Astrocyte of the spinal cord (primary cell): ENCODE measurements at regions not wholly inside any gene's neighbourhood (a gene's known extent, or its start where the extent isn't known, plus 50 kb on each side); places are given as distances from the start of the nearest gene placed in this dataset.
A peak's percentile ranks its signal among the peaks of the same experiment; 100 is the strongest.
"Not testable (repeated sequence)": the region's sequence is repeated elsewhere in the genome, so short reads cannot be mapped to it uniquely, and the experiment has no call there.

Source experiments
- DNase-seq: peaks from one replicate; pipeline ENCODE4 v3.0.0; 2011; ENCODE audit warnings: low read depth, low spot score
- H3K4me3 ChIP-seq: 2 replicates; pipeline ENCODE4 v1.5.1; 2011; ENCODE audit warnings: low read depth, mild to moderate bottlenecking, low read length, moderate library complexity
- in situ Hi-C: cut with HindIII; loops from 2 replicates; pipeline ENCODE4 v1.10.0; 2017; ENCODE audit warnings: low sequenced_read_pairs
- TF ChIP-seq, protein P1 (sequence below): IDR thresholded peaks from 2 replicates; pipeline ENCODE4 v1.5.1; 2012; ENCODE audit warnings: low read depth, mild to moderate bottlenecking, low read length, inconsistent platforms

- in situ Hi-C loops = no loop called here
- no peak overlapping the region for H3K4me3 ChIP-seq
- DNase-seq = no peak
- TF ChIP-seq, protein P1, sequence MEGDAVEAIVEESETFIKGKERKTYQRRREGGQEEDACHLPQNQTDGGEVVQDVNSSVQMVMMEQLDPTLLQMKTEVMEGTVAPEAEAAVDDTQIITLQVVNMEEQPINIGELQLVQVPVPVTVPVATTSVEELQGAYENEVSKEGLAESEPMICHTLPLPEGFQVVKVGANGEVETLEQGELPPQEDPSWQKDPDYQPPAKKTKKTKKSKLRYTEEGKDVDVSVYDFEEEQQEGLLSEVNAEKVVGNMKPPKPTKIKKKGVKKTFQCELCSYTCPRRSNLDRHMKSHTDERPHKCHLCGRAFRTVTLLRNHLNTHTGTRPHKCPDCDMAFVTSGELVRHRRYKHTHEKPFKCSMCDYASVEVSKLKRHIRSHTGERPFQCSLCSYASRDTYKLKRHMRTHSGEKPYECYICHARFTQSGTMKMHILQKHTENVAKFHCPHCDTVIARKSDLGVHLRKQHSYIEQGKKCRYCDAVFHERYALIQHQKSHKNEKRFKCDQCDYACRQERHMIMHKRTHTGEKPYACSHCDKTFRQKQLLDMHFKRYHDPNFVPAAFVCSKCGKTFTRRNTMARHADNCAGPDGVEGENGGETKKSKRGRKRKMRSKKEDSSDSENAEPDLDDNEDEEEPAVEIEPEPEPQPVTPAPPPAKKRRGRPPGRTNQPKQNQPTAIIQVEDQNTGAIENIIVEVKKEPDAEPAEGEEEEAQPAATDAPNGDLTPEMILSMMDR = no peak
Observed at GRCh38 chr10:63675171-63675570, 154.0 kb downstream of the REEP3 start.

- TF ChIP-seq, protein P1 = no peak
- in situ Hi-C loops = no loop called here
- DNase-seq = no peak
- H3K4me3 ChIP-seq = no peak overlapping the region
Observed at GRCh38 chr10:63677001-63677400, 155.8 kb downstream of the REEP3 start.

- in situ Hi-C loops, H3K4me3 ChIP-seq, DNase-seq: not testable (repeated sequence)
Observed at GRCh38 chr10:63680545-63680944, 159.3 kb downstream of the REEP3 start.

DNA sequence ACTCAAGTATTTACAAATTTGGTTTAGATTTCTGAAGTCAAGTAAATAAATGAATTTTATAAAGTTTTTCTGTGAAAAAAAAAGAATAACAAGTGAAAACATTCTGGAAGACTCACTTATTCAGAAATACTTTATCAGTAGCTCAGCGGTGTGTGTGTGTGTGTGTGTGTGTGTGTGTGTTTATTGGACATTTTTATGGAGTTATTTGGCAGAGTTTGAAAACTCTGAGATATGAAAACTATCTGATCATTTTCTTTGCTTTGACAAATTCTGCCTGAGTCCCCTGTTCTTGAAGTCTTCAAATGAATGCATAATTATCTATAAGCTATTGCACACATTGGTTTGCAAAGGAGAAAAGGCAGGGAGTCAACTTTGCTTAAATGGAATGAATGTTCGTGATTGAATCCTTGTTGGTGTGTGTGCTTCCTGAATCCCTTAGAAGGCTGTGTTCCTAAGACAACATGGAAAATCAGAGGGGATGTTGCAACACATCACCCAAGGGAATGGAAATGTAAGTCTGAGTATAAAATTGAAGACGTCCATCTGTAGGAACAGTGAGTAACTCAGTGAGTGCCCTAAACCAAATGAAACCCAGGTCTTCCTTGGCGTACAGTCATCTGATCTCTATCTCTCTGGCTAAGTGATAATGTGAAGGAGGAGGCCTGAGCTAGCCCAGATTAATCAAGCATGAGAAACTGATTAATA, 160.9 kb downstream of the REEP3 start:
- TF ChIP-seq, protein P1 = no peak
- in situ Hi-C loops = no loop called here
- H3K4me3 ChIP-seq = no peak overlapping the region
- peak; percentile 45 for DNase-seq

- H3K4me3 ChIP-seq, in situ Hi-C loops, DNase-seq: not testable (repeated sequence)
Observed at GRCh38 chr10:63682698-63683052, 161.5 kb downstream of the REEP3 start.

GRCh38 chr10:63683223-63683622, 162.0 kb downstream of the REEP3 start:
- TF ChIP-seq, protein P1 = no peak
- no peak overlapping the region for H3K4me3 ChIP-seq
- in situ Hi-C loops = no loop called here
- DNase-seq = no peak

DNA sequence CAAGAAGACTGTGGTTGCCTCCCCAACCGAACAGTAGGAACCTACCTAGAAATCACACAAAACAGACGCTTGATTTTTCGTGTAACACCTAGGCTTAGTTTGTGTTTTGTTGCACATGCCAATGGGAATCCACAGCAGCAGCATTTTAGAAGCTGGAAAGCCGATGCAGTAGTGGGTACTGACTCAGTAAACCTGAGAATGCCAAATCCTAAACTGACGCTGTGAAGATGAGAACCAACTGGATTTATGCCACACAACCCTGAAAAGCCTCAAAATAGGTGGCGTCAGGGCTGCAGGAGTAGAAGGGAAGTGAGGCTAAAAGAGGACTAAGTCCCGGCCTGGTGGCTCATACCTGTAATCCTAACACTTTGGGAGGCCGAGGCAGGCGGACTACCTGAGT, 162.5 kb downstream of the REEP3 start:
- TF ChIP-seq, protein P1 = no peak
- in situ Hi-C loops = no loop called here
- DNase-seq = no peak
- no peak overlapping the region for H3K4me3 ChIP-seq
